Stomach (tissue), 8 donors: ENCODE measurements at regions not wholly inside any gene's neighbourhood (a gene's known extent, or its start where the extent isn't known, plus 50 kb on each side); places are given as distances from the start of the nearest gene placed in this dataset.

Experiments used
- DNase-seq, 2 donors: peaks; one replicate each; pipeline versions ENCODE4 v3.0.0 to v3.0.0-alpha.2; 2013 to 2019
- H3K27ac ChIP-seq, 5 donors: fragments of 200-600 bp in 4 of 5; sonication (generic) in 4 of 5; one replicate each; pipeline ENCODE4 v1.5.1; 2013 to 2019; ENCODE audit warnings: mild to moderate bottlenecking in 1 of 5, moderate library complexity in 1 of 5
- H3K27me3 ChIP-seq, 3 donors: fragments of 200-600 bp; sonication (generic); one replicate each; pipeline ENCODE4 v1.5.1; 2017 to 2019; ENCODE audit warnings: mixed run types in 1 of 3
- H3K36me3 ChIP-seq, 4 donors: fragments of 200-600 bp; sonication (generic); 1 replicate in 3 of 4; 2 replicates in 1 of 4; pipeline ENCODE4 v1.5.1; 2016 to 2019
- H3K4me1 ChIP-seq, 4 donors: fragments of 200-600 bp; sonication (generic); one replicate each; pipeline ENCODE4 v1.5.1; 2016 to 2019
- H3K4me3 ChIP-seq, 4 donors: fragments of 200-600 bp; sonication (generic) in 3 of 4; one replicate each; pipeline ENCODE4 v1.5.1; 2016 to 2019; ENCODE audit warnings: mild to moderate bottlenecking in 1 of 4
- H3K9me3 ChIP-seq, 4 donors: fragments of 200-600 bp; sonication (generic); one replicate each; pipeline ENCODE4 v1.5.1; 2016 to 2019
- EP300 ChIP-seq: sonication (generic); formaldehyde crosslinking; IDR thresholded peaks from one replicate; pipeline ENCODE4 v1.6.1; 2017; ENCODE audit warnings: antibody characterized with exemption
- POLR2A ChIP-seq, 4 donors: fragments of 450-650 bp; IDR thresholded peaks; one replicate each; pipeline ENCODE4 v1.6.1; 2016; ENCODE audit warnings: antibody characterized with exemption in 4 of 4, control low read depth in 2 of 4, mild to moderate bottlenecking in 1 of 4, moderate library complexity in 1 of 4
- POLR2AphosphoS5 ChIP-seq, 3 donors: sonication (generic); formaldehyde crosslinking; IDR thresholded peaks; one replicate each; pipeline ENCODE4 v1.6.1; 2016; ENCODE audit warnings: antibody characterized with exemption in 3 of 3
- WGBS, 5 donors: extraction: QIAGEN DNeasy Blood & Tissue Kit in 3 of 5; methylation state at CpG; one replicate each; pipeline versions ENCODE4 v1.1.5 to v1.1.7; 2013 to 2018; 5-methylcytosine and 5-hydroxymethylcytosine counted together
- intact Hi-C: fragments of 100-400 bp; cut with DNase I; formaldehyde crosslinking; loops from one replicate; pipeline ENCODE4 v1.15.1; 2023; ENCODE audit warnings: low total_unique reads
- TF ChIP-seq, protein P1 (sequence below), 7 experiments: fragments of 450-650 bp in 4 of 7; fragments of 200-600 bp in 3 of 7; sonication (generic) in 3 of 7; IDR thresholded peaks; one replicate each; pipeline ENCODE4 v1.5.1; 2016 to 2019; ENCODE audit warnings: antibody characterized with exemption in 7 of 7, control low read depth in 2 of 7, mild to moderate bottlenecking in 1 of 7
- donor health status: healthy with polysubstance abuse.
- donor health status: Bipolar disorder and iron deficiency.
- donor health status: healthy.

DNA sequence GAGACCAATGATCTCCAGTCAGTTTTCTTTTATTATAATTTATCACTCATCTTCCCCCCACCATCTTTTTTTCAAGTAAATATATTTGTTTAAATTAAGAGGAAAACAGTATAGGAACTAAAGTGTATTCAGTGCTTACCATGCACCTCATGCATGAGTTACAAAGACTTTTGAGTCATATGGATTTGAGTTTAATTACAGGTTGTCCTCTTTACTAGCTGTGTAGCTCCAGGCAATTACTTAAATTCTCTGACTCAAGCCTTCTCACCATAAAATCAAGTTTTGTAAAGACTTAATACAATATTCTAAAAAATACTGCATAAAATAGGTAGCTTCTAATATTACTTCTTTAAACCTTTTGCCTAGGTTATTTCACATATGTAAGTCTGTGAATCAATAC lies 251.3 kb downstream of the SLC16A7 start:
- no peak for DNase-seq
- Histone ChIP-seq H3K9me3 (no peaks in the 10 kb centered on the region), H3K27ac (no peak overlapping the region), H3K36me3 (no peaks in the 10 kb centered on the region), H3K4me3 (no peak overlapping the region), H3K4me1 (no peaks in the 10 kb centered on the region), H3K27me3 (no peaks in the 10 kb centered on the region)
- no peak for TF ChIP-seq EP300
- TF ChIP-seq POLR2A (IDR thresholded peaks at IDR 0.05), result no peak
- no peak for TF ChIP-seq POLR2AphosphoS5 (IDR thresholded peaks at IDR 0.05)
- TF ChIP-seq, protein P1, sequence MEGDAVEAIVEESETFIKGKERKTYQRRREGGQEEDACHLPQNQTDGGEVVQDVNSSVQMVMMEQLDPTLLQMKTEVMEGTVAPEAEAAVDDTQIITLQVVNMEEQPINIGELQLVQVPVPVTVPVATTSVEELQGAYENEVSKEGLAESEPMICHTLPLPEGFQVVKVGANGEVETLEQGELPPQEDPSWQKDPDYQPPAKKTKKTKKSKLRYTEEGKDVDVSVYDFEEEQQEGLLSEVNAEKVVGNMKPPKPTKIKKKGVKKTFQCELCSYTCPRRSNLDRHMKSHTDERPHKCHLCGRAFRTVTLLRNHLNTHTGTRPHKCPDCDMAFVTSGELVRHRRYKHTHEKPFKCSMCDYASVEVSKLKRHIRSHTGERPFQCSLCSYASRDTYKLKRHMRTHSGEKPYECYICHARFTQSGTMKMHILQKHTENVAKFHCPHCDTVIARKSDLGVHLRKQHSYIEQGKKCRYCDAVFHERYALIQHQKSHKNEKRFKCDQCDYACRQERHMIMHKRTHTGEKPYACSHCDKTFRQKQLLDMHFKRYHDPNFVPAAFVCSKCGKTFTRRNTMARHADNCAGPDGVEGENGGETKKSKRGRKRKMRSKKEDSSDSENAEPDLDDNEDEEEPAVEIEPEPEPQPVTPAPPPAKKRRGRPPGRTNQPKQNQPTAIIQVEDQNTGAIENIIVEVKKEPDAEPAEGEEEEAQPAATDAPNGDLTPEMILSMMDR (IDR thresholded peaks at IDR 0.05), result no peak
- intact Hi-C loops, result no loop called here

DNA sequence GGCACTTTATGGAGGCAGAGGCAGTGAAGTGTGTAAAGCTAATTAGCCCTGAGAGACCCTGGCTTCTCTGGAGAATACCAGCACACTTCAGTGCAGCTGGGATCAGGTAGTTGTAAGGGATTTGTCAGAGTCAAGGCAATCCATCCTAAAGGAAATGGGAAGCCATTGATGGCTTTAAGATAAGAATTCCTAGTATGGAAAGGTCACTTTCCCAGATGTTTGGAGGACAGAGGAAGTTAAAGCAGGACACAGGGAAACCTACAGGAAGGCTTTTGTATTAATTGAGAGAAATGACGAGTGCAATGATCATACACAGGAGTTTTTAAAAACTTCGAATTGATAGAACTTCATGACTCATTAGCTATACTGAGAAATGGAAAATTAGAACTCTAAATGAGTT lies 254.4 kb downstream of the SLC16A7 start:
- DNase-seq, result no peak
- Histone ChIP-seq H3K27ac (no peak overlapping the region), H3K36me3 (no peaks in the 10 kb centered on the region), H3K9me3 (no peaks in the 10 kb centered on the region), H3K4me1 (no peaks in the 10 kb centered on the region), H3K27me3 (no peaks in the 10 kb centered on the region), H3K4me3 (no peak overlapping the region)
- intact Hi-C loops, result no loop called here
- 75 to 97% (median 89%) methylated on average over 2 of the region's 2 CpGs for WGBS, 5 donors
- TF ChIP-seq POLR2AphosphoS5 (IDR thresholded peaks at IDR 0.05) (no peak), EP300 (no peak), POLR2A (IDR thresholded peaks at IDR 0.05) (no peak)
- TF ChIP-seq, protein P1 (IDR thresholded peaks at IDR 0.05), result no peak

DNA sequence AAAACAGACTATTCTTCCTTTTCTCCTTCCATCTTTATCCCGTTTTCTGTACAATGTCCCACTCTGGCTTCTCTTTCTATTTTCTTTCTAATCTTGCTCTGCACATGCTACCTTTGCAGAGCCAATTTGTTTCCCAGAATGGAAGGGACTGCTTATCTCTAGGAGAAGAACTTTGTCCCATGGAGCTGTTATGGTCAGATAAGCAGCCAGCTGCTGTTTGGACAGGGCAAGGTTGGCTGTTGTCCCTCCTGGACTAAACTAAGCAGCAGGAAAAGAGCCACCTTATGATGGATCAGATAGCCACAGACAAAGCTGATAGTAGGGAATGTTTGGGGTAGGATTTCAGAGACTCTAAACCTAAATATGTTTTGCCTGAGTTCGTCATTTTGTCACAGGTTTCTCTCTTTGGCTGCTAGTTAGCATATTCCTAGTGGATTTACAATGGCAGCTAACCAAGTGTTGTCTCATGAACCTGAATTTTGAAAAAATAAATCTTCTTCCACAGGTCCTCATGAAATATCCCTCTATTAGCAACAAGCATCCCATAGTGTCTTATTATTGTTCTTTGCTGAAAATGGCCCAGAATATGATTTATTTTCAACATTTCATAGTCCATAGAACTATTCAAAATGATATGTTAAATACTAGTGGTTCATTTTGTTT lies 262.8 kb downstream of the SLC16A7 start:
- Histone ChIP-seq H3K4me1 (no peaks in the 10 kb centered on the region), H3K27ac (no peak overlapping the region), H3K9me3 (peaks cover 0 to 8% (median 0%) of the 10 kb centered on the region in 4 donors), H3K27me3 (no peaks in the 10 kb centered on the region), H3K36me3 (no peaks in the 10 kb centered on the region), H3K4me3 (no peak overlapping the region)
- WGBS, 5 donors, result 38 to 61% (median 53%) methylated on average over 2 of the region's 2 CpGs
- intact Hi-C loops, result no loop called here
- DNase-seq, result peak; percentile 20 to 34
- TF ChIP-seq POLR2AphosphoS5 (IDR thresholded peaks at IDR 0.05), result peak in 2 of 3 donors; percentile 32 to 68
- TF ChIP-seq, protein P1 (IDR thresholded peaks at IDR 0.05), result no peak

DNA sequence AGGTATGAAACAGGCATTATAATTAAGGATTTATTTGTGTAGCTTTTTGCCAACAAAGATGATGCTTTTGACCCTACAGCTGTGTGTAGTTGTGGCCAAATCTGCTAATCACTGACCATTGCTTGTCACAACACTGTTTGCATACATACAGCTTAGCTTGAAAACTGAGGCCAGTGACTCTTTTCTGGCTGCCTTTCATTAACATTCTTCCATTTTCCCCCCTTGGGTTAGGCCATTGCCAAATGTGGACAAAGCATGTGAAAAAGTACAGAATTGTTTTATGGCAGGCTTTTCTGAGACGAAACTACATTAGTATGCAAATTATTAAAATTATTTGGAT lies 263.3 kb downstream of the SLC16A7 start:
- H3K27ac ChIP-seq, result no peak overlapping the region
- H3K4me3 ChIP-seq, result no peak overlapping the region
- intact Hi-C loops, result no loop called here
- peaks cover 0 to 8% (median 0%) of the 10 kb centered on the region in 4 donors for H3K9me3 ChIP-seq
- WGBS, 5 donors, result 78 to 89% (median 87%) methylated on average over 1 of the region's 1 CpG
- H3K36me3 ChIP-seq, result no peaks in the 10 kb centered on the region
- H3K27me3 ChIP-seq, result no peaks in the 10 kb centered on the region
- DNase-seq, result no peak
- TF ChIP-seq POLR2A (IDR thresholded peaks at IDR 0.05), result no peak
- no peak for TF ChIP-seq POLR2AphosphoS5 (IDR thresholded peaks at IDR 0.05)
- TF ChIP-seq, protein P1 (IDR thresholded peaks at IDR 0.05), result no peak
- no peak for TF ChIP-seq EP300
- no peaks in the 10 kb centered on the region for H3K4me1 ChIP-seq
